Astrocyte of the spinal cord (primary cell): ENCODE measurements at regions not wholly inside any gene's neighbourhood (a gene's known extent, or its start where the extent isn't known, plus 50 kb on each side); places are given as distances from the start of the nearest gene placed in this dataset.
A peak's percentile ranks its signal among the peaks of the same experiment; 100 is the strongest.

Experiments used
- DNase-seq: peaks from one replicate; pipeline ENCODE4 v3.0.0; 2011; ENCODE audit warnings: low read depth, low spot score
- H3K4me3 ChIP-seq: 2 replicates; pipeline ENCODE4 v1.5.1; 2011; ENCODE audit warnings: low read depth, mild to moderate bottlenecking, low read length, moderate library complexity
- in situ Hi-C: cut with HindIII; loops from 2 replicates; pipeline ENCODE4 v1.10.0; 2017; ENCODE audit warnings: low sequenced_read_pairs
- TF ChIP-seq, protein P1 (sequence below): IDR thresholded peaks from 2 replicates; pipeline ENCODE4 v1.5.1; 2012; ENCODE audit warnings: low read depth, mild to moderate bottlenecking, low read length, inconsistent platforms

DNA sequence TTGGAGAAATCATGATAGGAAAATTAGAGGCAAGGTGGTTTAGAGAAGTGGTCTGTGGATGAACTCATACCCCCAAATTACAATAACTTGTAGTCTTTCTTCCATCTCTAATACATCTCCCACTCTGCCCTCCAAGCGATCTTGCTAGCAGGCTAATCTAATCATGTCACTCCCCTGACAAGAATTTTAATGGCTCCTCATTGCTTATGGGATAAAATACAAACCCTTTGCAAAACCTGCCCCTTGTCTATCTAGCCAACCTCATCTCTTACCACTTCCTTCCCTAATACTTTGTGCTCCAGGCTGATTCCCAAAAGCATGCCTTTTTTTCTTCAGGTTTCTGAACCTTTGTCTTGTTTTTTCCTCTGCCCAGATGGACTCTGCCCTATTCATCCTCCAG is 71.3 kb upstream of the LRRN2 start:
- in situ Hi-C loops: no loop called here
- DNase-seq: no peak
- H3K4me3 ChIP-seq: no peak overlapping the region
- TF ChIP-seq, protein P1, sequence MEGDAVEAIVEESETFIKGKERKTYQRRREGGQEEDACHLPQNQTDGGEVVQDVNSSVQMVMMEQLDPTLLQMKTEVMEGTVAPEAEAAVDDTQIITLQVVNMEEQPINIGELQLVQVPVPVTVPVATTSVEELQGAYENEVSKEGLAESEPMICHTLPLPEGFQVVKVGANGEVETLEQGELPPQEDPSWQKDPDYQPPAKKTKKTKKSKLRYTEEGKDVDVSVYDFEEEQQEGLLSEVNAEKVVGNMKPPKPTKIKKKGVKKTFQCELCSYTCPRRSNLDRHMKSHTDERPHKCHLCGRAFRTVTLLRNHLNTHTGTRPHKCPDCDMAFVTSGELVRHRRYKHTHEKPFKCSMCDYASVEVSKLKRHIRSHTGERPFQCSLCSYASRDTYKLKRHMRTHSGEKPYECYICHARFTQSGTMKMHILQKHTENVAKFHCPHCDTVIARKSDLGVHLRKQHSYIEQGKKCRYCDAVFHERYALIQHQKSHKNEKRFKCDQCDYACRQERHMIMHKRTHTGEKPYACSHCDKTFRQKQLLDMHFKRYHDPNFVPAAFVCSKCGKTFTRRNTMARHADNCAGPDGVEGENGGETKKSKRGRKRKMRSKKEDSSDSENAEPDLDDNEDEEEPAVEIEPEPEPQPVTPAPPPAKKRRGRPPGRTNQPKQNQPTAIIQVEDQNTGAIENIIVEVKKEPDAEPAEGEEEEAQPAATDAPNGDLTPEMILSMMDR: no peak

DNA sequence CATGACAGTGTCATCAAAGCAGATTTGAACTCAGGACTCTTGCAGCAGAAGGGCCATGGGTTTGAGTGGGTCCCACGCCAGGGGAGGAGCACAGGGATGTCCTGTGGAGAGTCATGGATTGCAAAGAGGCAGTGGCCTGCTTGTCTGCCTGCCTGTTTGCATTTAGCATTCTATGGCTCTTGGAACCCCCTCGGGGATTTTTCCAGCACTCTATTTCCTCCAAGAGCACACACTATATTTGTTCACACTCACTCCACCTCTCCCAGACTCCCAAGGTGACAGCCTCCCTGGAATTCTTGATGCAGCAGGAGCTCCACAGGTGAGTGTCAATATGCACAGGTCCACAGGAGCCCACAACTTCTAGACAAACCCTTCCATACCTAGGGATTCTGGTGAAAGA is 73.1 kb upstream of the LRRN2 start:
- H3K4me3 ChIP-seq: no peak overlapping the region
- DNase-seq: no peak
- TF ChIP-seq, protein P1: no peak
- in situ Hi-C loops: no loop called here

DNA sequence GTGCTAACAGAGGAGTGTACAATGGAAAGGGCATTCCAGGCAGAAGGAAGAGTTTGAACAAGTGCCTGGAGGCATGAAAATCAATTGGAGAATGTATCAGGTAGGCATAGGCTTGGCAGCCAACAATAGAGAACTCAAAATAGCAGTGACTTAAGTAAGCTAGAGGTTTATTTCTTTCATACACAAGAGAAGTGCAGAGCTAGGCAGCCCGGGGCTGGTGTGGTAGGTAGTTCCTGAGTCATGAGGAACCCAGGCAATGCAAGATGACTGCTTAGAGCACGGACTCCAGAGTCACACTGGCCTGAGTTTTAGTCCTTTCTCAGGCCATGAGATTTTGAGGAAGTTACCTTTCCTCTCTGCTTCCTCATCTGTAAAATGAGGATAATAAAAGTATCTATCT is 74.8 kb upstream of the LRRN2 start:
- TF ChIP-seq, protein P1: no peak
- DNase-seq: no peak
- H3K4me3 ChIP-seq: no peak overlapping the region
- in situ Hi-C loops: no loop called here

DNA sequence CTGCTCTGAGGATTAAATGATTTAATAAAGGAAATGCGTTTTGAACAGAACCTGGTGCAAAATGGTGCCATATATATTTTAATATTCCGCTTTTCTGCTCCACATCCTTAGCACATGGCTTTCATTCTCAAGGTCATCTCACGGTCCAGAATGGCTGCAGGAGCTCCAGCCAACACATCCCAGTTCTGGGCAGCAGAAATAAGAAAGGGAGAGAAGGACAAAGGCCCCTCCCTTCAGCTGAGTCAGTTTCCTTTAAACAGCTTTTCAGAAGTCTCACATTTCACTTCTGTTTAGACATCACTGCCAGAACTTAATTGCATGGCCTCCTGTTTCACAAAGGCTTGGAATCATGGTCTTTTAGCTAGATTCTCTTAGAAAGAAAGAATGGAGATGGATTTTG is 75.2 kb upstream of the LRRN2 start:
- H3K4me3 ChIP-seq: no peak overlapping the region
- TF ChIP-seq, protein P1: no peak
- no peak for DNase-seq
- in situ Hi-C loops: no loop called here

DNA sequence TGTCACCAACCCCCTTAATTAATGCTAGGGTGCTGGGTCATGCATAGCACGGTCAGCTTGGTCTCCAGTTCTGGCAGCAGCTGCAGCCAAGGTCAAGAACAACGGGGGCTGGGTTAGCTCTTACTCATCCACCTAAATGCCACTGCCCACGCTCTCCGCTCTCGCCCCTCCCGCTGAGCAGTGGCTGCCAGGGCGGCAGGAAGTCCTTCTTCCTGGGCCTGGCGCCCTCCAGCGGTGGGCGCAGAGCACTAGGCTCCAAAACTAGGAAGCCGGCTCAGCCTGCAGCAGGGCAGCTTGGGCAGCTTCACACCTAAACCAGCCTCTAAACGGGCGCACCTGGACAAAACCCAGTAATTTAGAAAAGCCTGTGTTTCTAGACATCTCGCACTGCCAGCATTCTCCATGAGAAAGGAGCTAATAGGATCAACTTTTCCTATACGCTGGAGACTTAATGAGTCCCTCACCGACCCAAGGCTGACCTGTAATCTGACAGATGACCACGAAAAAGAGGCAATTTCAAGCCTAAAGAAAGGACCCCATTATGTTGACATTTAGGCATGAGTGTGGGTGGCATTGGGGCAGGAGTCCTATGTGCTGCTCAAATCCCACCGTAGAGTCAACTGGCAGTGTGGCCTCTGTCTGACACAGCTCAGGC is 78.4 kb upstream of the LRRN2 start:
- DNase-seq: peak; percentile 48
- in situ Hi-C loops: no loop called here
- no peak overlapping the region for H3K4me3 ChIP-seq
- TF ChIP-seq, protein P1: peak; percentile 66

DNA sequence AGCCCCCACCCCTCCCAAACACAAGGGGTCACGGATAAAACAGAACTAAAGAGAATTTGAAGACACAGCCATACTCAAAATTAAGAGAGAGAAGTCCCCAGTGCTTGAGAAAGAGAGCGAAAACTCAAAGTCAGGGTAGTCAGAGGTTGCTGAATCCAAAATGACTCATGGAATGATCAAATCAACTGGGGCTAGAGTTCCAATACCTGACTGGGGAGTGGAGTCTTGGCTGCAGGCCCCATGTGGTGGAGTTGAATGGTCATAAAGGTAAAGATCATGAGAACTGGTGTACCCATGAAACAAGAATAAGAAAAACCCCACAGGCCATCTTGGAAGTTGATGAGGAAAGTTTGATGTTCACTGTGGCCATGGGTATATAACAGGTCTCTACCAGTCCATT is 84.5 kb upstream of the LRRN2 start:
- in situ Hi-C loops: no loop called here
- no peak overlapping the region for H3K4me3 ChIP-seq
- TF ChIP-seq, protein P1: no peak
- DNase-seq: no peak
